Activated CD4-positive, alpha-beta T cell treated with anti-CD3 and anti-CD28 coated beads for 36 hours (primary cell): ENCODE measurements at regions not wholly inside any gene's neighbourhood (a gene's known extent, or its start where the extent isn't known, plus 50 kb on each side); places are given as distances from the start of the nearest gene placed in this dataset.
A peak's percentile ranks its signal among the peaks of the same experiment; 100 is the strongest.
"Not testable (repeated sequence)": the region's sequence is repeated elsewhere in the genome, so short reads cannot be mapped to it uniquely, and the experiment has no call there.

ENCODE experiments used
- ATAC-seq: fragments of 200-7000 bp; cut with Tn5 transposase; one replicate; pipeline ENCODE4 v1.10.0; 2021; ENCODE audit warnings: mild to moderate bottlenecking, moderate library complexity
- CTCF ChIA-PET: fragments of 350-600 bp; sonication (Branson Sonifier 250); formaldehyde crosslinking; loops from one replicate; lab custom pipeline; 2021; ENCODE audit warnings: antibody characterized with exemption; lab: Charles Lee
- POLR2A ChIA-PET: fragments of 350-600 bp; sonication (Branson Sonifier 250); formaldehyde crosslinking; loops from one replicate; lab custom pipeline; 2021; ENCODE audit warnings: antibody characterized with exemption, inconsistent platforms; lab: Charles Lee
- DNase-seq: peaks from one replicate; pipeline ENCODE4 v3.0.0-alpha.2; 2020
- H3K27ac Mint-ChIP-seq: one replicate; pipeline ENCODE4 v1.8.0; 2021; ENCODE audit warnings: mixed read lengths
- H3K27me3 Mint-ChIP-seq: one replicate; pipeline ENCODE4 v1.8.0; 2021; ENCODE audit warnings: mixed read lengths
- H3K36me3 Mint-ChIP-seq: one replicate; pipeline ENCODE4 v1.8.0; 2021; ENCODE audit warnings: low read depth, mixed read lengths
- H3K4me1 Mint-ChIP-seq: one replicate; pipeline ENCODE4 v1.8.0; 2021; ENCODE audit warnings: mixed read lengths
- H3K4me3 Mint-ChIP-seq: one replicate; pipeline ENCODE4 v1.8.0; 2021; ENCODE audit warnings: mild to moderate bottlenecking, moderate library complexity, mixed read lengths
- H3K9me3 Mint-ChIP-seq: one replicate; pipeline ENCODE4 v1.8.0; 2021; ENCODE audit warnings: low read depth, mixed read lengths
- intact Hi-C, 2 experiments: fragments of 100-400 bp; cut with DNase I in 1 of 2; cut with micrococcal nuclease in 1 of 2; formaldehyde crosslinking; loops; one replicate each; pipeline versions ENCODE4 v1.14.2 to v1.15.1; 2022 to 2024; cut with DNase I, micrococcal nuclease

- no peaks in the 10 kb centered on the region for H3K27me3 Mint-ChIP-seq
- ChIA-PET POLR2A (no interaction called here), CTCF (no interaction called here)
- peaks cover 24% of the 10 kb centered on the region for H3K9me3 Mint-ChIP-seq
- ATAC-seq (no peak), DNase-seq (no peak)
- no peaks in the 10 kb centered on the region for H3K4me1 Mint-ChIP-seq
- no peak overlapping the region for H3K4me3 Mint-ChIP-seq
- intact Hi-C loops: no loop called here
- H3K27ac Mint-ChIP-seq: no peak overlapping the region
- no peaks in the 10 kb centered on the region for H3K36me3 Mint-ChIP-seq
Observed at GRCh38 chr7:145489609-145490008, 627.0 kb upstream of the CNTNAP2 start.

- intact Hi-C loops: no loop called here
- no peak overlapping the region for H3K4me3 Mint-ChIP-seq
- no peaks in the 10 kb centered on the region for H3K36me3 Mint-ChIP-seq
- no peaks in the 10 kb centered on the region for H3K4me1 Mint-ChIP-seq
- ChIA-PET POLR2A (no interaction called here), CTCF (no interaction called here)
- H3K9me3 Mint-ChIP-seq: peaks cover 21% of the 10 kb centered on the region
- H3K27ac Mint-ChIP-seq: no peak overlapping the region
- ATAC-seq: no peak
- no peaks in the 10 kb centered on the region for H3K27me3 Mint-ChIP-seq
- DNase-seq: no peak
Observed at GRCh38 chr7:145488816-145489215, 627.8 kb upstream of the CNTNAP2 start.

GRCh38 chr7:145481985-145482384, 634.6 kb upstream of the CNTNAP2 start:
- H3K27ac Mint-ChIP-seq: no peak overlapping the region
- H3K36me3 Mint-ChIP-seq: no peaks in the 10 kb centered on the region
- peaks cover 5% of the 10 kb centered on the region for H3K9me3 Mint-ChIP-seq
- H3K4me1 Mint-ChIP-seq: no peaks in the 10 kb centered on the region
- ATAC-seq (no peak), DNase-seq (no peak)
- intact Hi-C loops: no loop called here
- ChIA-PET CTCF (no interaction called here), POLR2A (no interaction called here)
- no peak overlapping the region for H3K4me3 Mint-ChIP-seq
- no peaks in the 10 kb centered on the region for H3K27me3 Mint-ChIP-seq

GRCh38 chr7:145478541-145478940, 638.1 kb upstream of the CNTNAP2 start:
- no peak for DNase-seq
- Mint-ChIP-seq H3K4me3 (no peak overlapping the region), H3K4me1 (no peaks in the 10 kb centered on the region), H3K27me3 (no peaks in the 10 kb centered on the region), H3K27ac (no peak overlapping the region), H3K36me3 (no peaks in the 10 kb centered on the region), H3K9me3 (peaks cover 5% of the 10 kb centered on the region)
- ATAC-seq: no peak
- CTCF ChIA-PET: no interaction called here
- POLR2A ChIA-PET: no interaction called here
- intact Hi-C loops: no loop called here

GRCh38 chr7:145474009-145474686, 638.3 kb upstream of the TPK1 start:
- CTCF ChIA-PET: no interaction called here
- POLR2A ChIA-PET: no interaction called here
- Mint-ChIP-seq H3K4me1 (no peaks in the 10 kb centered on the region), H3K9me3 (no peaks in the 10 kb centered on the region), H3K27ac (no peak overlapping the region), H3K36me3 (no peaks in the 10 kb centered on the region), H3K27me3 (no peaks in the 10 kb centered on the region), H3K4me3 (no peak overlapping the region)
- DNase-seq (no peak), ATAC-seq (no peak)
- intact Hi-C loops: no loop called here

GRCh38 chr7:145471883-145472282, 636.0 kb upstream of the TPK1 start:
- ATAC-seq: no peak
- ChIA-PET CTCF (no interaction called here), POLR2A (no interaction called here)
- intact Hi-C loops: no loop called here
- H3K36me3 Mint-ChIP-seq: no peaks in the 10 kb centered on the region
- H3K4me1 Mint-ChIP-seq: no peaks in the 10 kb centered on the region
- DNase-seq: no peak
- no peaks in the 10 kb centered on the region for H3K9me3 Mint-ChIP-seq
- no peak overlapping the region for H3K4me3 Mint-ChIP-seq
- no peak overlapping the region for H3K27ac Mint-ChIP-seq
- H3K27me3 Mint-ChIP-seq: no peaks in the 10 kb centered on the region

- intact Hi-C loops: no loop called here
- Mint-ChIP-seq H3K27ac (no peak overlapping the region), H3K36me3 (no peaks in the 10 kb centered on the region), H3K9me3 (no peaks in the 10 kb centered on the region), H3K4me3 (no peak overlapping the region), H3K4me1 (no peaks in the 10 kb centered on the region), H3K27me3 (no peaks in the 10 kb centered on the region)
- POLR2A ChIA-PET: no interaction called here
- CTCF ChIA-PET: no interaction called here
- DNase-seq (no peak), ATAC-seq (no peak)
Observed at GRCh38 chr7:145464287-145464686, 628.4 kb upstream of the TPK1 start.

- ATAC-seq (no peak), DNase-seq (no peak)
- CTCF ChIA-PET: no interaction called here
- intact Hi-C loops: no loop called here
- Mint-ChIP-seq H3K9me3 (no peaks in the 10 kb centered on the region), H3K4me1 (no peaks in the 10 kb centered on the region), H3K27me3 (no peaks in the 10 kb centered on the region), H3K27ac (no peak overlapping the region), H3K4me3 (no peak overlapping the region), H3K36me3 (no peaks in the 10 kb centered on the region)
- POLR2A ChIA-PET: no interaction called here
Observed at GRCh38 chr7:145462463-145462862, 626.6 kb upstream of the TPK1 start.

- no peaks in the 10 kb centered on the region for H3K36me3 Mint-ChIP-seq
- CTCF ChIA-PET: no interaction called here
- H3K27ac Mint-ChIP-seq: no peak overlapping the region
- DNase-seq (no peak), ATAC-seq (no peak)
- no peak overlapping the region for H3K4me3 Mint-ChIP-seq
- no peaks in the 10 kb centered on the region for H3K4me1 Mint-ChIP-seq
- no peaks in the 10 kb centered on the region for H3K27me3 Mint-ChIP-seq
- peaks cover 8% of the 10 kb centered on the region for H3K9me3 Mint-ChIP-seq
- POLR2A ChIA-PET: no interaction called here
- intact Hi-C loops: no loop called here
Observed at GRCh38 chr7:145434811-145435210, 599.0 kb upstream of the TPK1 start.

- intact Hi-C loops: no loop called here
- no peaks in the 10 kb centered on the region for H3K4me1 Mint-ChIP-seq
- ATAC-seq (peak; percentile 9), DNase-seq (no peak)
- H3K27me3 Mint-ChIP-seq: no peaks in the 10 kb centered on the region
- peaks cover 8% of the 10 kb centered on the region for H3K9me3 Mint-ChIP-seq
- POLR2A ChIA-PET: no interaction called here
- H3K36me3 Mint-ChIP-seq: no peaks in the 10 kb centered on the region
- H3K4me3 Mint-ChIP-seq: no peak overlapping the region
- no peak overlapping the region for H3K27ac Mint-ChIP-seq
- CTCF ChIA-PET: interaction anchor here (1.2 kb wide), 1 partner anchor 10 kb away, joined by 3 read pairs; no protein-coding TSS in a partner anchor
Observed at GRCh38 chr7:145431834-145432233, 596.0 kb upstream of the TPK1 start.

GRCh38 chr7:145418481-145418880, 582.6 kb upstream of the TPK1 start:
- H3K27me3 Mint-ChIP-seq, H3K36me3 Mint-ChIP-seq, DNase-seq, CTCF ChIA-PET, intact Hi-C loops, ATAC-seq, H3K27ac Mint-ChIP-seq, H3K4me3 Mint-ChIP-seq, POLR2A ChIA-PET, H3K9me3 Mint-ChIP-seq, H3K4me1 Mint-ChIP-seq: not testable (repeated sequence)

- H3K27me3 Mint-ChIP-seq: no peaks in the 10 kb centered on the region
- ChIA-PET CTCF (no interaction called here), POLR2A (no interaction called here)
- DNase-seq (no peak), ATAC-seq (no peak)
- peaks cover 9% of the 10 kb centered on the region for H3K9me3 Mint-ChIP-seq
- no peak overlapping the region for H3K4me3 Mint-ChIP-seq
- no peaks in the 10 kb centered on the region for H3K36me3 Mint-ChIP-seq
- H3K4me1 Mint-ChIP-seq: no peaks in the 10 kb centered on the region
- no peak overlapping the region for H3K27ac Mint-ChIP-seq
- intact Hi-C loops: no loop called here
Observed at GRCh38 chr7:145411066-145411465, 575.2 kb upstream of the TPK1 start.
